ENCODE measurements at regions not wholly inside any gene's neighbourhood (a gene's known extent, or its start where the extent isn't known, plus 50 kb on each side); places are given as distances from the start of the nearest gene placed in this dataset.

DNA sequence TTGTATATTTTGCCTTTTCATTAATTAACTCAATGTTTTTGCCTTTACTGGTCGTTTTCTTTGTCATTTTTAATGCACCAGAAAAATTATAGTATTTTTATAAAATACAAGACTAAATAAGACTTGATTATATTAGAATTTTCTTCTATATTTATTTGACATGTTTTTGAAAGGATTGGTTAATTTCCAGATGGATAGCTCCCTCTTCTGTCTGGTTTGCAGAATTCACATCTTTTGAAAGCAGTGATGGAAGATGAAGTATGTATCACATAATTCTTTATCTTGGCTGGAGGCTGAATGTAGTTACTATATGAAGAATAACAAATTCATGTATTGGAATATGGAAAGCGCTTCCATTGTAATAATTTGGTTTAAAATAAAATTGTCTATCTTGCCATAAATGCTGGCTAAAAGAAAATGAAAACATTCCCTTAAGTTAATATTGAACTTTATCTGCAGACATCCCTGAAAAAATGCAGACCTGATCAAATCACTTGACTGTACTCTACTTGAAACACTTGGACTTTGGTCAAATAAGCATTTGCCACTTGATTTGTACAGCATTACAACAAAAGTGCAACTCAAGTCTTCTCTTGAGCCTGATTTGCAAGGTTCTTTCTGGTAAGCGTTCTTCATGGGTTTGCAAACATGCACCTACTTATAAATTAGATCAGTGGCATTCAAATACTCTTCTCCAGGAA is 86.3 kb upstream of the EFEMP1 start:
- no peak for DNase-seq
- Mint-ChIP-seq H3K27me3 (peaks cover 2% of the 10 kb centered on the region), H3K36me3 (ENCODE audit: low read depth) (no peaks in the 10 kb centered on the region), H3K4me3 (no peak overlapping the region), H3K4me1 (no peaks in the 10 kb centered on the region), H3K27ac (no peak overlapping the region), H3K9me3 (no peaks in the 10 kb centered on the region)
- ChIA-PET CTCF (interaction anchor here (0.8 kb wide), 1 partner anchor 290 kb away, joined by 3 read pairs; no protein-coding TSS in a partner anchor), POLR2A (no interaction called here)

- Mint-ChIP-seq H3K27me3 (peaks cover 2% of the 10 kb centered on the region), H3K4me1 (no peaks in the 10 kb centered on the region), H3K27ac (no peak overlapping the region), H3K36me3 (ENCODE audit: low read depth) (no peaks in the 10 kb centered on the region), H3K9me3 (no peaks in the 10 kb centered on the region), H3K4me3 (no peak overlapping the region)
- POLR2A ChIA-PET = no interaction called here
- no peak for DNase-seq
- CTCF ChIA-PET = no interaction called here
Measured at GRCh38 chr2:56011624-56012023, 88.0 kb upstream of the EFEMP1 start.

GRCh38 chr2:56012221-56012765 is 88.7 kb upstream of the EFEMP1 start:
- H3K27ac Mint-ChIP-seq = no peak overlapping the region
- no peaks in the 10 kb centered on the region for H3K4me1 Mint-ChIP-seq
- H3K9me3 Mint-ChIP-seq = no peaks in the 10 kb centered on the region
- no peak for DNase-seq
- no peak overlapping the region for H3K4me3 Mint-ChIP-seq
- ChIA-PET CTCF (no interaction called here), POLR2A (no interaction called here)
- H3K27me3 Mint-ChIP-seq = peaks cover 2% of the 10 kb centered on the region
- H3K36me3 Mint-ChIP-seq (ENCODE audit: low read depth) = no peaks in the 10 kb centered on the region

DNA sequence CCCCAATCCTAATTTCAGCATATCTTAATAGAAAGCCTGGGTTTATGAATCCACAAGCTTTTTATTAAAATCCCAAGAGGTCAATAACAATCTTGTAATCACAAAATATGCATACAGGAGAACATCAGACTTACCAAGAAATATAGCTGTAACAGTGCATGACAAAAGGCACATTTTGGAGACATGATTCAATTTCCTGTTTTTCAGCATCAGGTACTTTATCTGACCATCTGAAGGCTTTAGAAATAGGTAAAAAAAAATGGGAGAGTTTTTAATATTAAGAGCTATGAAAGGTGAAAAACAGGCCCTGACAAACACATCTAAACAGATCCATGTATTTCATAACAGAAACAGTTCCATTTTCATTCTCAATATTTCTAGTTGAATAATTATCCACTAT is 89.9 kb upstream of the EFEMP1 start:
- no peak for DNase-seq
- ChIA-PET CTCF (no interaction called here), POLR2A (no interaction called here)
- Mint-ChIP-seq H3K27ac (no peak overlapping the region), H3K36me3 (ENCODE audit: low read depth) (no peaks in the 10 kb centered on the region), H3K4me1 (no peaks in the 10 kb centered on the region), H3K4me3 (no peak overlapping the region), H3K9me3 (no peaks in the 10 kb centered on the region), H3K27me3 (peaks cover 2% of the 10 kb centered on the region)

- no peaks in the 10 kb centered on the region for H3K4me1 Mint-ChIP-seq
- no peak overlapping the region for H3K4me3 Mint-ChIP-seq
- ChIA-PET CTCF (interaction anchor here (0.6 to 1.3 kb wide), 2 partner anchors 169 to 1292 kb away, joined by 3 read pairs; partner anchors contain the start of gene CCDC85A), POLR2A (no interaction called here)
- H3K9me3 Mint-ChIP-seq = no peaks in the 10 kb centered on the region
- peaks cover 2% of the 10 kb centered on the region for H3K27me3 Mint-ChIP-seq
- H3K36me3 Mint-ChIP-seq (ENCODE audit: low read depth) = no peaks in the 10 kb centered on the region
- no peak for DNase-seq
- H3K27ac Mint-ChIP-seq = no peak overlapping the region
Measured at GRCh38 chr2:56014046-56014730, 90.6 kb upstream of the EFEMP1 start.

DNA sequence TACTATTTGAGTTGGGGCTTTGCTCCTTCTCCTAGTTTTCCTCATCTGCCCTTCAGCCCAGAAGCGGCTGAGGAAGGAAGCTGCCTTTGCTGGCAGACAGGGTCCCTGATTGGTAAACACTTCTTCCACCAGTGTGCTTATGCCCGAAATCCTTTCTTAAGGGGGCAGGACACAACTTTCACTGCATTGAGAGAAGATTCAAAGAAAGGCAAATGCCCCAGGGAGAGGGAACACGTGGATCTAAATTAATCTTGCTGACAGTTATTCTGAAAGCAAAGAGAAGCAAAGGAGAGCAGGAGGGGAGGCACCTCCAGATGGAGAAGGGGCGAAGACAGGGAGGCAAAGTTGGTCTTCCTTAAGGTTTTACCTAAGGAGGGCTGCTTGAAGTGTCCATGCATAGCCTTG is 92.1 kb upstream of the EFEMP1 start:
- DNase-seq = no peak
- no peaks in the 10 kb centered on the region for H3K36me3 Mint-ChIP-seq (ENCODE audit: low read depth)
- H3K9me3 Mint-ChIP-seq = no peaks in the 10 kb centered on the region
- H3K4me3 Mint-ChIP-seq = no peak overlapping the region
- peaks cover 2% of the 10 kb centered on the region for H3K27me3 Mint-ChIP-seq
- H3K27ac Mint-ChIP-seq = no peak overlapping the region
- no peaks in the 10 kb centered on the region for H3K4me1 Mint-ChIP-seq
- POLR2A ChIA-PET = no interaction called here
- CTCF ChIA-PET = no interaction called here

DNA sequence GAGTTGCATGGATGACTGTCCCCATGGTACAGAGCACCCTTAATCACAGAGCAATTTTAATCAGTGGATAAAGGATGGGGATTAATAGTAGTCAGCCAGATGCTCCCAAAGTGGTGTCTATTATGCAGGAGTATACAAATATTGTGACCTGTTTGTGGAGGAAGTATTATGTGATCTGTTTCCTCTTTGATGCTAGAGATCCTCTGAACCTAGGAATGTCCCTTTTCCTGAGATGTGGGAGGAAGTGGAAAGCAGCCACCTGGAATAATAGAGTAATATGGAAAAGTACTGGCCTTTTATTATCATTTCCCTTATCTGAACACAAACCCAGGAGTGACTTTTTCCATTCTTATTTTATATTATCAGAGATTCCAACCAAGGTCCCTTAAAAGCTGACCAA is 94.2 kb upstream of the EFEMP1 start:
- no peaks in the 10 kb centered on the region for H3K36me3 Mint-ChIP-seq (ENCODE audit: low read depth)
- no peak overlapping the region for H3K4me3 Mint-ChIP-seq
- H3K4me1 Mint-ChIP-seq = no peaks in the 10 kb centered on the region
- H3K9me3 Mint-ChIP-seq = no peaks in the 10 kb centered on the region
- DNase-seq = no peak
- no peak overlapping the region for H3K27ac Mint-ChIP-seq
- CTCF ChIA-PET = no interaction called here
- H3K27me3 Mint-ChIP-seq = no peaks in the 10 kb centered on the region
- POLR2A ChIA-PET = no interaction called here

GRCh38 chr2:56018267-56018666 is 94.7 kb upstream of the EFEMP1 start:
- Mint-ChIP-seq H3K27ac (no peak overlapping the region), H3K27me3 (no peaks in the 10 kb centered on the region), H3K36me3 (ENCODE audit: low read depth) (no peaks in the 10 kb centered on the region), H3K4me3 (no peak overlapping the region), H3K4me1 (no peaks in the 10 kb centered on the region), H3K9me3 (no peaks in the 10 kb centered on the region)
- DNase-seq = no peak
- CTCF ChIA-PET = no interaction called here
- POLR2A ChIA-PET = no interaction called here

- Mint-ChIP-seq H3K27me3 (no peaks in the 10 kb centered on the region), H3K4me1 (no peaks in the 10 kb centered on the region), H3K27ac (no peak overlapping the region), H3K4me3 (no peak overlapping the region), H3K36me3 (ENCODE audit: low read depth) (no peaks in the 10 kb centered on the region), H3K9me3 (no peaks in the 10 kb centered on the region)
- ChIA-PET CTCF (no interaction called here), POLR2A (no interaction called here)
- no peak for DNase-seq
Measured at GRCh38 chr2:56021136-56021474, 97.5 kb upstream of the EFEMP1 start.

DNA sequence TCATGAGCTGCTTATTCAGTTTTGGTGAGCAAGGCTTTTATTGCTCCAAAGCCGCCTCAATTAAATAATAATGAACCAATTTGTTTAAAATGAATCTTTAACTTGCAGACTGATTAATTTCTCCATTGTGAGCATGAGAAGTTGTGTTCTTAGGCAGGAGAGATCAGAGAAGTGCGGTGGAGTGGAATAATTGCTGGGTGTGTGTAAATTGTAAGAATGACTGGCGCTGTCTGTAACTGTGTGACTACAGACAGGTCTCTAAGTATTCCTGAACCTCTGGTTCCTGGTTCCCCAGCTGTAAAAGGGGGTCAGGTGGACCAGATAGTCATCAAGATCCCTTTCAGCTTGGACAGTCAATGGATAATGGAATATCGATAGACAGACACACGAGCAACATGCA is 98.0 kb upstream of the EFEMP1 start:
- H3K27ac Mint-ChIP-seq = no peak overlapping the region
- no peaks in the 10 kb centered on the region for H3K4me1 Mint-ChIP-seq
- H3K9me3 Mint-ChIP-seq = no peaks in the 10 kb centered on the region
- H3K36me3 Mint-ChIP-seq (ENCODE audit: low read depth) = no peaks in the 10 kb centered on the region
- ChIA-PET CTCF (no interaction called here), POLR2A (no interaction called here)
- DNase-seq = no peak
- H3K4me3 Mint-ChIP-seq = no peak overlapping the region
- no peaks in the 10 kb centered on the region for H3K27me3 Mint-ChIP-seq

GRCh38 chr2:56025469-56026193 is 102.0 kb upstream of the EFEMP1 start:
- Mint-ChIP-seq H3K27ac (no peak overlapping the region), H3K4me1 (no peaks in the 10 kb centered on the region), H3K27me3 (no peaks in the 10 kb centered on the region), H3K4me3 (no peak overlapping the region), H3K36me3 (ENCODE audit: low read depth) (no peaks in the 10 kb centered on the region), H3K9me3 (no peaks in the 10 kb centered on the region)
- ChIA-PET POLR2A (no interaction called here), CTCF (no interaction called here)
- no peak for DNase-seq

- Mint-ChIP-seq H3K36me3 (ENCODE audit: low read depth) (no peaks in the 10 kb centered on the region), H3K4me3 (no peak overlapping the region), H3K9me3 (no peaks in the 10 kb centered on the region), H3K27me3 (no peaks in the 10 kb centered on the region), H3K4me1 (no peaks in the 10 kb centered on the region), H3K27ac (no peak overlapping the region)
- ChIA-PET CTCF (no interaction called here), POLR2A (no interaction called here)
- no peak for DNase-seq
Measured at GRCh38 chr2:56026828-56027227, 103.2 kb upstream of the EFEMP1 start.

DNA sequence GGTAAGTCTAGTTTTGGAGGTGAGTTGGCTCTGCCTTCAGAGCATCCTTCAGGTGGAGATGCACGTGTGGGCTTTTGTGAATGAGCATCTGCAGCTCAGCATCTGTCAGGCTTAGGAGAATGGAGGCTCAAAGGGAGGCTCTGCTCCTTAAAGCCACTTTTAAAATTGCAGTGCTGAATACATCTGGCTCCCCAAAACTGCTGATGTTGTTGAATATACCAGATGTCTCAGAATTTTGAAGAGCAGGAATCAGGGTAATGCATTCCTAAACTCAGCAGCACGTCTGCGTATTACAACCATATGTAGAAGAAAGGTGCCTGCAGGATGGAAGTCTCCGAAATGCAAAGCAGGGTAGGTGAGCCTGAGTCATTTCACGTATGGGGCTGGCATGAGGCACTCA is 106.5 kb upstream of the EFEMP1 start:
- POLR2A ChIA-PET = no interaction called here
- Mint-ChIP-seq H3K36me3 (ENCODE audit: low read depth) (no peaks in the 10 kb centered on the region), H3K9me3 (no peaks in the 10 kb centered on the region), H3K27me3 (no peaks in the 10 kb centered on the region), H3K4me3 (no peak overlapping the region), H3K27ac (no peak overlapping the region), H3K4me1 (no peaks in the 10 kb centered on the region)
- DNase-seq = no peak
- CTCF ChIA-PET = no interaction called here

- H3K9me3 Mint-ChIP-seq = no peaks in the 10 kb centered on the region
- no peak overlapping the region for H3K27ac Mint-ChIP-seq
- ChIA-PET POLR2A (no interaction called here), CTCF (no interaction called here)
- H3K27me3 Mint-ChIP-seq = no peaks in the 10 kb centered on the region
- H3K4me1 Mint-ChIP-seq = no peaks in the 10 kb centered on the region
- DNase-seq = no peak
- no peak overlapping the region for H3K4me3 Mint-ChIP-seq
- H3K36me3 Mint-ChIP-seq (ENCODE audit: low read depth) = no peaks in the 10 kb centered on the region
Measured at GRCh38 chr2:56030901-56031300, 107.3 kb upstream of the EFEMP1 start.
